ENCODE measurements at regions not wholly inside any gene's neighbourhood (a gene's known extent, or its start where the extent isn't known, plus 50 kb on each side); places are given as distances from the start of the nearest gene placed in this dataset.

- TF ChIP-seq CTCF (IDR thresholded peaks at IDR 0.05) = no peak
- no peak for TF ChIP-seq POLR2A (IDR thresholded peaks at IDR 0.05)
These were observed 865.3 kb upstream of the HS3ST1 start for GRCh38 chr4:12293906-12294525.
